H9 (cell line): ENCODE measurements at regions not wholly inside any gene's neighbourhood (a gene's known extent, or its start where the extent isn't known, plus 50 kb on each side); places are given as distances from the start of the nearest gene placed in this dataset.

Experiments
- DNase-seq: peaks from one replicate; pipeline ENCODE4 v3.0.0-alpha.2; 2017
- H2AFZ ChIP-seq: one replicate; pipeline ENCODE4 v1.6.1; 2013; ENCODE audit warnings: mild to moderate bottlenecking, low read length, control low read depth, moderate library complexity
- H2AK5ac ChIP-seq: 2 replicates; pipeline ENCODE4 v1.6.1; 2013; ENCODE audit warnings: low read length, control low read depth, mixed read lengths; ENCODE audit not compliant: insufficient read length
- H2BK120ac ChIP-seq: one replicate; pipeline ENCODE4 v1.6.1; 2013; ENCODE audit warnings: low read depth, mild to moderate bottlenecking, low read length, control low read depth, inconsistent platforms; ENCODE audit not compliant: poor library complexity, severe bottlenecking
- H2BK12ac ChIP-seq: 2 replicates; pipeline ENCODE4 v1.6.1; 2013; ENCODE audit warnings: low read length, control low read depth, mixed read lengths, low read depth; ENCODE audit not compliant: insufficient read length
- H2BK15ac ChIP-seq: 2 replicates; pipeline ENCODE4 v1.6.1; 2013; ENCODE audit warnings: low read depth, low read length, control low read depth
- H2BK20ac ChIP-seq: one replicate; pipeline ENCODE4 v1.6.1; 2013; ENCODE audit warnings: low read depth, mild to moderate bottlenecking, low read length, control low read depth, inconsistent platforms; ENCODE audit not compliant: poor library complexity, severe bottlenecking
- H2BK5ac ChIP-seq: 2 replicates; pipeline ENCODE4 v1.6.1; 2013; ENCODE audit warnings: low read length, control low read depth, mixed read lengths; ENCODE audit not compliant: insufficient read length
- H3K14ac ChIP-seq: 2 replicates; pipeline ENCODE4 v1.6.1; 2013; ENCODE audit warnings: low read length, control low read depth; ENCODE audit not compliant: insufficient read depth
- H3K18ac ChIP-seq: 2 replicates; pipeline ENCODE4 v1.6.1; 2013; ENCODE audit warnings: low read depth, mild to moderate bottlenecking, mixed read lengths, low read length, control low read depth; ENCODE audit not compliant: insufficient read length
- H3K23ac ChIP-seq: 2 replicates; pipeline ENCODE4 v1.6.1; 2013; ENCODE audit warnings: low read length, control low read depth, mixed read lengths, low read depth; ENCODE audit not compliant: insufficient read length
- H3K23me2 ChIP-seq: 2 replicates; pipeline ENCODE4 v1.6.1; 2013; ENCODE audit warnings: low read depth, mild to moderate bottlenecking, mixed read lengths, low read length, control low read depth; ENCODE audit not compliant: insufficient read length, poor library complexity, severe bottlenecking
- H3K27ac ChIP-seq: 2 replicates; pipeline ENCODE4 v1.5.1; 2013; ENCODE audit warnings: low read length, control low read depth, mixed read lengths, low read depth; ENCODE audit not compliant: insufficient read length
- H3K27me3 ChIP-seq: 2 replicates; pipeline ENCODE4 v1.6.1; 2013; ENCODE audit warnings: low read length, control low read depth, inconsistent platforms; ENCODE audit not compliant: insufficient read depth
- H3K4ac ChIP-seq: 2 replicates; pipeline ENCODE4 v1.6.1; 2013; ENCODE audit warnings: low read depth, mild to moderate bottlenecking, control low read depth, inconsistent platforms, low read length, moderate library complexity
- H3K4me1 ChIP-seq: 2 replicates; pipeline ENCODE4 v1.6.1; 2013; ENCODE audit warnings: low read length, control low read depth, inconsistent platforms; ENCODE audit not compliant: insufficient read depth
- H3K4me2 ChIP-seq: 2 replicates; pipeline ENCODE4 v1.6.1; 2013; ENCODE audit warnings: low read length, control low read depth, mixed read lengths; ENCODE audit not compliant: insufficient read length, insufficient read depth
- H3K56ac ChIP-seq: 2 replicates; pipeline ENCODE4 v1.6.1; 2013; ENCODE audit warnings: low read depth, mild to moderate bottlenecking, mixed read lengths, low read length, control low read depth; ENCODE audit not compliant: insufficient read length
- H3K79me1 ChIP-seq: 2 replicates; pipeline ENCODE4 v1.6.1; 2013; ENCODE audit warnings: low read depth, mild to moderate bottlenecking, moderate library complexity, low read length, control low read depth, inconsistent platforms; ENCODE audit not compliant: insufficient read depth, poor library complexity, severe bottlenecking
- H3K79me2 ChIP-seq: 2 replicates; pipeline ENCODE4 v1.6.1; 2013; ENCODE audit warnings: low read length, control low read depth, inconsistent platforms; ENCODE audit not compliant: insufficient read depth
- H3K9ac ChIP-seq: 2 replicates; pipeline ENCODE4 v1.6.1; 2013; ENCODE audit warnings: low read length, control low read depth, mixed read lengths; ENCODE audit not compliant: insufficient read length; ENCODE audit errors: extremely low read depth
- H3K9me3 ChIP-seq: one replicate; pipeline ENCODE4 v1.6.1; 2013; ENCODE audit warnings: low read depth, low read length, inconsistent platforms; ENCODE audit not compliant: control insufficient read depth
- H3T11ph ChIP-seq: one replicate; pipeline ENCODE4 v1.6.1; 2013; ENCODE audit warnings: mild to moderate bottlenecking, low read length, control low read depth, inconsistent platforms
- H4K20me1 ChIP-seq: one replicate; pipeline ENCODE4 v1.6.1; 2013; ENCODE audit not compliant: control insufficient read depth, insufficient read length, insufficient read depth
- H4K5ac ChIP-seq: 2 replicates; pipeline ENCODE4 v1.6.1; 2013; ENCODE audit warnings: low read depth, mild to moderate bottlenecking, mixed read lengths, low read length, control low read depth; ENCODE audit not compliant: insufficient read length
- H4K8ac ChIP-seq: replicated peaks from 2 replicates; pipeline ENCODE4 v1.6.1; 2013; ENCODE audit warnings: low read length, control low read depth, mixed read lengths, low read depth; ENCODE audit not compliant: insufficient read length
- H4K91ac ChIP-seq: 2 replicates; pipeline ENCODE4 v1.6.1; 2013; ENCODE audit warnings: low read depth, mild to moderate bottlenecking, moderate library complexity, mixed read lengths, low read length, control low read depth; ENCODE audit not compliant: insufficient read length
- H3K27ac Mint-ChIP-seq, 3 experiments: 2 replicates in 2 of 3; 3 replicates in 1 of 3; pipeline ENCODE4 v1.8.0; 2020 to 2021; ENCODE audit warnings: mixed read lengths in 3 of 3, mild to moderate bottlenecking in 1 of 3, moderate library complexity in 1 of 3
- H3K27me3 Mint-ChIP-seq: 2 replicates; pipeline ENCODE4 v1.8.0; 2021; ENCODE audit warnings: low read depth, mild to moderate bottlenecking, moderate library complexity, mixed read lengths
- H3K36me3 Mint-ChIP-seq, 3 experiments: 2 replicates in 2 of 3; 3 replicates in 1 of 3; pipeline ENCODE4 v1.8.0; 2020 to 2021; ENCODE audit warnings: low read depth in 3 of 3, mixed read lengths in 3 of 3; ENCODE audit not compliant: insufficient read depth in 1 of 3
- H3K4me1 Mint-ChIP-seq, 2 experiments: 2 replicates each; pipeline ENCODE4 v1.8.0; 2020; ENCODE audit warnings: mixed read lengths in 2 of 2
- H3K4me3 Mint-ChIP-seq, 2 experiments: 2 replicates in 1 of 2; 3 replicates in 1 of 2; pipeline ENCODE4 v1.8.0; 2020 to 2021; ENCODE audit warnings: mild to moderate bottlenecking in 2 of 2, mixed read lengths in 2 of 2, moderate library complexity in 1 of 2
- H3K9me3 Mint-ChIP-seq, 2 experiments: 2 replicates in 1 of 2; 3 replicates in 1 of 2; pipeline ENCODE4 v1.8.0; 2020; ENCODE audit warnings: mild to moderate bottlenecking in 2 of 2, mixed read lengths in 2 of 2, moderate library complexity in 1 of 2
- CTCF ChIP-seq: fragments of 200-600 bp; sonication (generic); conservative IDR thresholded peaks from 3 replicates; pipeline ENCODE4 v1.8.0; 2021; ENCODE audit warnings: antibody characterized with exemption, mild to moderate bottlenecking
- whole genome bisulfite sequencing: extraction: QIAGEN DNeasy Blood & Tissue Kit; methylation state at CpG from one replicate; pipeline ENCODE4 v1.1.7; 2013; ENCODE audit warnings: missing lambda C conversion rate, low lambda C conversion rate, mixed read lengths; ENCODE audit not compliant: insufficient read length; ENCODE audit errors: extremely low coverage; 5-methylcytosine and 5-hydroxymethylcytosine counted together

GRCh38 chr15:69664572-69665571 lies 212.3 kb downstream of the RPLP1 start:
- H2BK5ac ChIP-seq: no peak overlapping the region
- no peak overlapping the region for H3K23ac ChIP-seq
- H3K27me3 Mint-ChIP-seq: no peaks in the 10 kb centered on the region
- no peaks in the 10 kb centered on the region for H3K36me3 Mint-ChIP-seq
- H4K5ac ChIP-seq: no peak overlapping the region
- no peaks in the 10 kb centered on the region for H3K9me3 Mint-ChIP-seq
- H3K4ac ChIP-seq: no peak overlapping the region
- no peak overlapping the region for H2AK5ac ChIP-seq
- no peak overlapping the region for H3K56ac ChIP-seq
- H3K18ac ChIP-seq: no peak overlapping the region
- H2BK20ac ChIP-seq: no peak overlapping the region
- WGBS: no CpG with 5 or more reads among the region's 28 CpGs
- H4K91ac ChIP-seq: no peak overlapping the region
- H3T11ph ChIP-seq: no peak overlapping the region
- no peaks in the 10 kb centered on the region for H3K27me3 ChIP-seq
- no peak for DNase-seq
- H2AFZ ChIP-seq: no peak overlapping the region
- TF ChIP-seq CTCF: no peak
- no peak overlapping the region for H3K4me2 ChIP-seq
- no peak overlapping the region for H2BK120ac ChIP-seq
- no peak overlapping the region for H3K9ac ChIP-seq
- H3K4me3 Mint-ChIP-seq: no peak overlapping the region
- peak overlapping the region; percentile 12; the same call in 1 of the 2 replicates for H3K14ac ChIP-seq
- H3K27ac Mint-ChIP-seq: no peak overlapping the region; a peak in 1 of 7 replicates
- no peaks in the 10 kb centered on the region for H3K4me1 ChIP-seq
- no peak overlapping the region for H2BK15ac ChIP-seq
- H3K9me3 ChIP-seq: no peaks in the 10 kb centered on the region
- no peak overlapping the region for H2BK12ac ChIP-seq
- no peaks in the 10 kb centered on the region for H4K20me1 ChIP-seq
- no peak overlapping the region for H4K8ac ChIP-seq
- no peaks in the 10 kb centered on the region for H3K79me1 ChIP-seq
- peaks cover 6 to 16% of the 10 kb centered on the region in 2 experiments; a peak in 3 of 4 replicates for H3K4me1 Mint-ChIP-seq
- no peaks in the 10 kb centered on the region for H3K23me2 ChIP-seq
- H3K27ac ChIP-seq: no peak overlapping the region
- H3K79me2 ChIP-seq: no peaks in the 10 kb centered on the region
